ENCODE measurements at regions not wholly inside any gene's neighbourhood (a gene's known extent, or its start where the extent isn't known, plus 50 kb on each side); places are given as distances from the start of the nearest gene placed in this dataset.

GRCh38 chr10:18976696-18977251 is 71.8 kb upstream of the MALRD1 start:
- TF ChIP-seq CREB5 (CRISPR knock-in tag; IDR thresholded peaks at IDR 0.05; ENCODE audit: low read depth) (no peak), ZFP30 (CRISPR knock-in tag; IDR thresholded peaks at IDR 0.05) (no peak), ZFP3 (CRISPR knock-in tag; IDR thresholded peaks at IDR 0.05) (no peak), PATZ1 (CRISPR knock-in tag; IDR thresholded peaks at IDR 0.05; ENCODE audit: borderline replicate concordance) (no peak), CSDC2 (CRISPR knock-in tag; IDR thresholded peaks at IDR 0.05) (no peak), ZC3H10 (CRISPR knock-in tag; IDR thresholded peaks at IDR 0.05) (no peak), BACH2 (CRISPR knock-in tag; IDR thresholded peaks at IDR 0.05; ENCODE audit: borderline replicate concordance) (no peak)
